Colonic mucosa (tissue), 4 donors: ENCODE measurements at regions not wholly inside any gene's neighbourhood (a gene's known extent, or its start where the extent isn't known, plus 50 kb on each side); places are given as distances from the start of the nearest gene placed in this dataset.

ENCODE experiments used
- DNase-seq: peaks from one replicate; pipeline ENCODE4 v3.0.0-alpha.2; 2020
- H3K27ac ChIP-seq: fragments of 200-600 bp; one replicate; pipeline ENCODE4 v1.8.0; 2021
- H3K27me3 ChIP-seq: fragments of 200-600 bp; one replicate; pipeline ENCODE4 v1.8.0; 2021
- H3K36me3 ChIP-seq: fragments of 200-600 bp; one replicate; pipeline ENCODE4 v1.8.0; 2021
- H3K4me1 ChIP-seq: fragments of 200-600 bp; one replicate; pipeline ENCODE4 v1.8.0; 2021; ENCODE audit warnings: mild to moderate bottlenecking
- H3K4me3 ChIP-seq: fragments of 200-600 bp; one replicate; pipeline ENCODE4 v1.8.0; 2021
- H3K9ac ChIP-seq, 2 donors: one replicate each; pipeline ENCODE4 v1.7.0; 2013; ENCODE audit warnings: control low read depth in 2 of 2, low read depth in 2 of 2, low read length in 2 of 2
- H3K9me3 ChIP-seq: fragments of 200-600 bp; one replicate; pipeline ENCODE4 v1.8.0; 2021
- intact Hi-C: fragments of 100-400 bp; cut with DNase I; formaldehyde crosslinking; loops from one replicate; pipeline ENCODE4 v1.14.1; 2022
- TF ChIP-seq, protein P1 (sequence below): fragments of 200-600 bp; IDR thresholded peaks from one replicate; pipeline ENCODE4 v1.8.0; 2022; ENCODE audit warnings: antibody characterized with exemption, mild to moderate bottlenecking
- donor health status: healthy.
- donor health status: DM: no; HTN: no; CAD: no.
- donor health status: DM: no; HTN: no; CAD: no.

DNA sequence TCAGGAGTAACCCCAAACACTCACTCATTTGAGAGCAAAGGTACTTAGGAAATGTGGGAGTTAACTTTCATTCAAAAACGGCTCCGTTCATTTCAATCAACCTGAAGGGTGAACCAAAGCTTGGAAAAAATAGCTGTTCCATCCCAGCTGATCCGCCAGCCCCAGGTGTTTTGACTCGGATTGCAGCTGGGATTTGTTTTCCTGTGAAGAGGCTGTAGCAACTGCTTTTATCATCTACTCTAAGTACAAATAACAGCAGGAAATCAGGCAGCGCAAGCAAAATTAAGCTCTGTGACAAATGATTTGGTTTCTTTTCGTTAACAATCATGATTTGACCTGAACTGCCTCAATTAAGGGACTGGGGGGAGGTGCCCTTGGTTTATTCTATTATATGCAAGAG, 154.7 kb downstream of the BEND2 start:
- H3K9me3 ChIP-seq, result no peaks in the 10 kb centered on the region
- TF ChIP-seq, protein P1, sequence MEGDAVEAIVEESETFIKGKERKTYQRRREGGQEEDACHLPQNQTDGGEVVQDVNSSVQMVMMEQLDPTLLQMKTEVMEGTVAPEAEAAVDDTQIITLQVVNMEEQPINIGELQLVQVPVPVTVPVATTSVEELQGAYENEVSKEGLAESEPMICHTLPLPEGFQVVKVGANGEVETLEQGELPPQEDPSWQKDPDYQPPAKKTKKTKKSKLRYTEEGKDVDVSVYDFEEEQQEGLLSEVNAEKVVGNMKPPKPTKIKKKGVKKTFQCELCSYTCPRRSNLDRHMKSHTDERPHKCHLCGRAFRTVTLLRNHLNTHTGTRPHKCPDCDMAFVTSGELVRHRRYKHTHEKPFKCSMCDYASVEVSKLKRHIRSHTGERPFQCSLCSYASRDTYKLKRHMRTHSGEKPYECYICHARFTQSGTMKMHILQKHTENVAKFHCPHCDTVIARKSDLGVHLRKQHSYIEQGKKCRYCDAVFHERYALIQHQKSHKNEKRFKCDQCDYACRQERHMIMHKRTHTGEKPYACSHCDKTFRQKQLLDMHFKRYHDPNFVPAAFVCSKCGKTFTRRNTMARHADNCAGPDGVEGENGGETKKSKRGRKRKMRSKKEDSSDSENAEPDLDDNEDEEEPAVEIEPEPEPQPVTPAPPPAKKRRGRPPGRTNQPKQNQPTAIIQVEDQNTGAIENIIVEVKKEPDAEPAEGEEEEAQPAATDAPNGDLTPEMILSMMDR, result no peak
- intact Hi-C loops, result no loop called here
- no peak overlapping the region for H3K9ac ChIP-seq
- no peaks in the 10 kb centered on the region for H3K27me3 ChIP-seq
- no peak for DNase-seq
- H3K36me3 ChIP-seq, result no peaks in the 10 kb centered on the region
- H3K27ac ChIP-seq, result no peak overlapping the region
- H3K4me1 ChIP-seq, result no peaks in the 10 kb centered on the region
- H3K4me3 ChIP-seq, result no peak overlapping the region

DNA sequence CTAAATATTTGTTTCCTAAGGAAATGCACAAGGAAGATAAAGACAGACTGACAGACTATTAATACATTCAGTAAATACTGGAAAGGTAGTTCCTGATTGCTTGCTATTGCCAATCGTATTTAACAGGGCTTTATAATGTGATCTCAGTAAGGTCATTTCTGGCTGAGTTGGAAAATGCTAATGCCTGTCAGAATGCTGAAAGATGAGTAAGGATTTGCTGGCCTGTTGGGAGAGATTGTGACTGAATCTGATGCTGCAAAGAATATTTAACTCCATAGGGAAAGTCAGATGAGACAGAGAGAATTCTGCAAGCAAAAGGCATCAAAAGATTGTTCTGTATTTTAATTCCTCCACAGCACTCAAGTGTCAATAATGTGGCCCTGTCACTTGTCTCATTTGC, 169.0 kb downstream of the BEND2 start:
- Histone ChIP-seq H3K27me3 (no peaks in the 10 kb centered on the region), H3K4me1 (no peaks in the 10 kb centered on the region), H3K4me3 (no peak overlapping the region), H3K36me3 (no peaks in the 10 kb centered on the region), H3K27ac (no peak overlapping the region), H3K9ac (no peak overlapping the region), H3K9me3 (no peaks in the 10 kb centered on the region)
- TF ChIP-seq, protein P1, result no peak
- intact Hi-C loops, result no loop called here
- DNase-seq, result no peak

DNA sequence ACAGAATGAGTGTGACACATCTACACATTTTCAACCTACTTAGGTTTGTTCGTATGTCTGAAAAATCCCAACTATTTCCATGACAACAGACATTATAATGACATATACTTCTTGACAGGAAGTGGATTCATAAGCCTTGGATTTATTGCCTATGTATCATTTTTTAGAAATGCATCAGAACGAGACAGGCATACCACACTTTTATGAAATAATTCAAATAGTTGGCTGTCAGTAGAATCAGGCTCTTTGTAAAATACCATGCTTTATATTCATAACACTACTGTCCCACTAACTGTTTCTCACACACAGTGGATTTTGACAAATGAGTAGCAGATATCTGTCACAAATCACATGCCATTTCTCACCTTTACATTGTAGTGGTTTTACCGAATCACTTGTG, 173.2 kb downstream of the BEND2 start:
- H3K4me1 ChIP-seq, result no peaks in the 10 kb centered on the region
- TF ChIP-seq, protein P1, result no peak
- no peaks in the 10 kb centered on the region for H3K9me3 ChIP-seq
- no peak overlapping the region for H3K9ac ChIP-seq
- H3K36me3 ChIP-seq, result no peaks in the 10 kb centered on the region
- H3K4me3 ChIP-seq, result no peak overlapping the region
- no peak overlapping the region for H3K27ac ChIP-seq
- DNase-seq, result no peak
- intact Hi-C loops, result no loop called here
- no peaks in the 10 kb centered on the region for H3K27me3 ChIP-seq

DNA sequence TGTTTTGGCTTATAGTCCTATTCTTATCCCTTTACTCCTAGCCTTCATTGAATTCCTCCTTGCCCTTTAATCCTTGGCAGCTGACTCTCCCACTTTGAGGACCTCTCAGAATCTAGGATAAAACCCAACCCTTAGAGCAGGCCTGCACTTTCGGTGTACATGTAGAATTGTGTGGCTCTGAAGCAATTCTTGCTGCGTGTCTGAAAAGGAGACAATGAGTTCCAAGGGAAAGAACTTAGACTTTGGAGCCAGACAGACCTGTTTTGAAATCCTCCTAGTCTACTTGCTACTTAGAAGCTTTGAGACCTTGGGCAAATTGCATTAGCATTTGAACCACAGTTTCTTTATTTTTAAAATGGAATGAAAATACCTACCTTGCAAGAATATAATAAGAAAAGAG, 175.2 kb downstream of the BEND2 start:
- Histone ChIP-seq H3K9ac (no peak overlapping the region), H3K9me3 (no peaks in the 10 kb centered on the region), H3K27me3 (no peaks in the 10 kb centered on the region), H3K36me3 (no peaks in the 10 kb centered on the region), H3K27ac (no peak overlapping the region), H3K4me3 (no peak overlapping the region), H3K4me1 (no peaks in the 10 kb centered on the region)
- DNase-seq, result no peak
- intact Hi-C loops, result no loop called here
- TF ChIP-seq, protein P1, result no peak

DNA sequence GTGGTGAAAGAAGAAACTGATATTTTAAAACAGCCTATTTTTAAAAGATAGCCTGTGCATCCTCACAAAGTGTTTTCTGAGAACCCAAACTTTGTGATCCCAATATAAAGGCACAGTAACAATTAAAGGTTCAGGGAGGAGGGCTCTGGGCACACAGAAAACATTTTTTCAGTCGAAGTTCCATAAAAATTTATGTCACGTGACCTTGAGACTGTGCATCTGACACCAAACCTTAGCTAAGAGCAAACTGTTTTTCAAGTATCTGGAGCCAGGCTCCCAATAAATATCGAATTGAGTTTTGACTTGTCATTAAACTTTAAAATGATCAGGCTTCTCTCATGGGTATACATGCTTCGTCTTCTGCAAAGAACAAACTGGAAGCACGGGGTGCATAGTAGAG, 177.9 kb downstream of the BEND2 start:
- Histone ChIP-seq H3K4me1 (no peaks in the 10 kb centered on the region), H3K9me3 (no peaks in the 10 kb centered on the region), H3K27me3 (no peaks in the 10 kb centered on the region), H3K9ac (no peak overlapping the region), H3K4me3 (no peak overlapping the region), H3K27ac (no peak overlapping the region), H3K36me3 (no peaks in the 10 kb centered on the region)
- DNase-seq, result no peak
- TF ChIP-seq, protein P1, result no peak
- intact Hi-C loops, result no loop called here

DNA sequence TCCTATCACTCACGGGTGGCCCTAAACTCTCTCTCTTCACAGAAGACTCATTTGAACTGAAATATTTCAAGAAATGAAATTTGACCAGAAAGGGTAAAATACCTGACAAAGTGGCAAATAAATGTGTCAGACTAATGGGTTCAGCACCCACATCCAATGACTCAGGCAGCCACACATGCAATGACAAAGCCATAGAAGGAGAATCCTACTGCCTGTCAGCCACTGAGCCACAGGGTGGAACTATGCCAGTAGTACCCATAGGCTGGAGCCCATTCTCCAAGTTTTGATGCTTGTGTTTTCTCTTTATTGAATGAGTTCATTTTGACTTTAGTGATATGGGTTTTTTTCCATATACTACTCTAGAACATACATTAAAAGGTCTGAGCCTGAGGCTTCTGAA, 179.0 kb downstream of the BEND2 start:
- intact Hi-C loops, result no loop called here
- DNase-seq, result no peak
- no peaks in the 10 kb centered on the region for H3K4me1 ChIP-seq
- no peak overlapping the region for H3K27ac ChIP-seq
- H3K27me3 ChIP-seq, result no peaks in the 10 kb centered on the region
- no peak overlapping the region for H3K9ac ChIP-seq
- TF ChIP-seq, protein P1, result no peak
- H3K9me3 ChIP-seq, result no peaks in the 10 kb centered on the region
- H3K4me3 ChIP-seq, result no peak overlapping the region
- no peaks in the 10 kb centered on the region for H3K36me3 ChIP-seq
